ENCODE measurements at regions not wholly inside any gene's neighbourhood (a gene's known extent, or its start where the extent isn't known, plus 50 kb on each side); places are given as distances from the start of the nearest gene placed in this dataset.
"Not testable (repeated sequence)": the region's sequence is repeated elsewhere in the genome, so short reads cannot be mapped to it uniquely, and the experiment has no call there.

- TF ChIP-seq POLR2A (IDR thresholded peaks at IDR 0.05) (no peak), CTCF (IDR thresholded peaks at IDR 0.05) (peak in 1 of 6 experiments; percentile 25)
- DNase-seq = peak in 1 of 7 donors; percentile 5
Measured at GRCh38 chr10:106355450-106355849, 809.1 kb downstream of the SORCS1 start.

DNA sequence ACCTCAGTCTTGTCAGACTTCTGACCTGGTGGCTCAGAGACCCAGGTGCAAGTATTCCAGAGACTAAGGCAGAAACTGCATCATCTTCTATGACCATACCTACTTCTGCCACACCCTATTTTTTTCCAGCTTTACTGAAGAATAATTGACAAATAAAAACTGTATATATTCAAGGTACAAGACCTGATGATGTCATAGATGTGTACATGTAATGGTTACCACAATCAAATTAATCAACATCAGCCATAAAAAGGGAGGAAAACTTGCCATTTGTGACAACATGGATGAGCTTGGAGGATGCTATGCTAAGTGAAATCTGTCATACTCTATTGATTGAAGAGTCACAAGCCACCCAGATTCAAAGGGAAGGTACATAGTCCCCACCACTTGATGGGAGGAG lies 815.6 kb downstream of the SORCS1 start:
- intact Hi-C loops (cut with DNase I) = no loop called here
- Histone ChIP-seq H3K4me3 (no peak overlapping the region), H3K9me3 (replicated peaks in 1 of 3) (no peaks in the 10 kb centered on the region), H3K27ac (no peak overlapping the region), H3K36me3 (replicated peaks in 1 of 2) (no peaks in the 10 kb centered on the region), H3K4me1 (replicated peaks in 1 of 2) (no peaks in the 10 kb centered on the region), H3K27me3 (no peaks in the 10 kb centered on the region)
- no peak for TF ChIP-seq POLR2A (IDR thresholded peaks at IDR 0.05)
- no peak for TF ChIP-seq CTCF (IDR thresholded peaks at IDR 0.05)
- DNase-seq = no peak

More at GRCh38 chr10:106355450-106355849, 809.1 kb downstream of the SORCS1 start:
- Histone ChIP-seq H3K9me3 (replicated peaks in 1 of 3) (no peaks in the 10 kb centered on the region), H3K4me1 (replicated peaks in 1 of 2) (peaks cover 0 to 5% of the 10 kb centered on the region in 2 donors), H3K27ac (no peak overlapping the region), H3K36me3 (replicated peaks in 1 of 2) (no peaks in the 10 kb centered on the region), H3K27me3 (no peaks in the 10 kb centered on the region), H3K4me3 (no peak overlapping the region)
- 40 to 53% (median 48%) methylated on average over 2 of the region's 2 CpGs for WGBS, 4 donors
- intact Hi-C loops (cut with DNase I) = no loop called here

- Histone ChIP-seq H3K27ac (no peak overlapping the region), H3K36me3 (replicated peaks in 1 of 2) (no peaks in the 10 kb centered on the region), H3K27me3 (no peaks in the 10 kb centered on the region), H3K4me1 (replicated peaks in 1 of 2) (no peaks in the 10 kb centered on the region), H3K4me3 (no peak overlapping the region), H3K9me3 (replicated peaks in 1 of 3) (no peaks in the 10 kb centered on the region)
- TF ChIP-seq POLR2A (IDR thresholded peaks at IDR 0.05) = no peak
- TF ChIP-seq CTCF (IDR thresholded peaks at IDR 0.05) = no peak
- 58 to 65% (median 64%) methylated on average over 2 of the region's 2 CpGs for WGBS, 4 donors
- DNase-seq = no peak
- intact Hi-C loops (cut with DNase I) = no loop called here
Measured at GRCh38 chr10:106347547-106347946, 817.0 kb downstream of the SORCS1 start.

DNA sequence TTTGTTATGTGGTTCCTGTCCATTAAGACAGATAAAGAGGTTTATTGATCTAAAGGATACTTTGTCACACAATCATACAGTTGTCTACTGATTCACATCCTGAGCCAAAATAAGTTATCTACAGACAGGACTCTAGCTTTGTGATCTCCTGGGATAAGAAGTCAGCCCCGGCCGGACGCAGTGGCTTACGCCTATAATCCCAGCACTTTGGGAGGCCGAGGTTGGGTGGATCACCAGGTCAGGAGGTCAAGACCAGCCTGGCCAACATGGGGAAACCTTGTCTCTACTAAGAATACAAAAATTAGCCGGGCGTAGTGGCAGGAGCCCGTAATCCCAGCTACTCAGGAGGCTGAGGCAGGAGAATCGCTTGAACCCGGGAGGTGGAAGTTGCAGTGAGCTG lies 821.0 kb downstream of the SORCS1 start:
- H3K27me3 ChIP-seq; intact Hi-C loops (cut with DNase I); DNase-seq; H3K27ac ChIP-seq; H3K4me1 ChIP-seq (replicated peaks in 1 of 2); H3K36me3 ChIP-seq (replicated peaks in 1 of 2); H3K4me3 ChIP-seq; H3K9me3 ChIP-seq (replicated peaks in 1 of 3): not testable (repeated sequence)
- WGBS, 4 donors = 80 to 90% (median 85%) methylated on average over 7 to 10 of the region's 10 CpGs

- H3K27ac ChIP-seq = no peak overlapping the region
- H3K36me3 ChIP-seq (replicated peaks in 1 of 2) = no peaks in the 10 kb centered on the region
- DNase-seq = no peak
- intact Hi-C loops (cut with DNase I) = no loop called here
- H3K4me1 ChIP-seq (replicated peaks in 1 of 2) = no peaks in the 10 kb centered on the region
- TF ChIP-seq POLR2A (IDR thresholded peaks at IDR 0.05) (no peak), CTCF (IDR thresholded peaks at IDR 0.05) (no peak)
- no peak overlapping the region for H3K4me3 ChIP-seq
- 50 to 70% (median 65%) methylated on average over 3 of the region's 3 CpGs for WGBS, 4 donors
- H3K27me3 ChIP-seq = no peaks in the 10 kb centered on the region
- H3K9me3 ChIP-seq (replicated peaks in 1 of 3) = no peaks in the 10 kb centered on the region
Measured at GRCh38 chr10:106341356-106341755, 823.1 kb downstream of the SORCS1 start.

All from adrenal gland (tissue), 9 donors.